Endothelial cell of umbilical vein (primary cell): ENCODE measurements at regions not wholly inside any gene's neighbourhood (a gene's known extent, or its start where the extent isn't known, plus 50 kb on each side); places are given as distances from the start of the nearest gene placed in this dataset.

Source experiments
- BruUV-seq: library from RNA; stranded (reverse); fragments of 400-500 nt; replicated peaks from 2 replicates; lab custom pipeline; 2021; lab: Mats Ljungman, UMichigan
- CTCF ChIA-PET: fragments of 300-600, 350-600 bp; sonication (Branson Sonifier 250); formaldehyde crosslinking; loops from one replicate; lab custom pipeline; 2021; ENCODE audit warnings: antibody characterized with exemption, inconsistent platforms; lab: Charles Lee
- POLR2A ChIA-PET: fragments of 300-600, 350-600 bp; sonication (Branson Sonifier 250); formaldehyde crosslinking; loops from one replicate; lab custom pipeline; 2021; ENCODE audit warnings: antibody characterized with exemption, inconsistent platforms; lab: Charles Lee
- DNase-seq: peaks from one replicate; pipeline ENCODE4 v3.0.0-alpha.2; 2011; ENCODE audit warnings: low read depth, low spot score
- FAIRE-seq: peaks from 2 replicates; lab custom pipeline; 2011; peaks lifted over from hg19 to GRCh38; lab: Jason Lieb, UNC
- H2AFZ ChIP-seq: 2 replicates; pipeline ENCODE4 v1.6.0; 2012; ENCODE audit warnings: low read depth, low read length, control low read depth, inconsistent platforms
- H3K27ac ChIP-seq: 2 replicates; pipeline ENCODE4 v1.5.1; 2011; ENCODE audit warnings: low read depth, mild to moderate bottlenecking, control low read depth, low read length, moderate library complexity; ENCODE audit not compliant: insufficient read depth
- H3K27me3 ChIP-seq, 2 experiments: 2 replicates each; pipeline versions ENCODE4 v1.6.0 to v1.6.1; 2011; ENCODE audit warnings: low read length in 2 of 2, mixed read lengths in 1 of 2; ENCODE audit not compliant: control insufficient read depth in 2 of 2, insufficient read depth in 2 of 2
- H3K36me3 ChIP-seq, 2 experiments: 2 replicates in 1 of 2; 3 replicates in 1 of 2; pipeline ENCODE4 v1.5.1; 2011; ENCODE audit warnings: low read length in 2 of 2, mild to moderate bottlenecking in 1 of 2, moderate library complexity in 1 of 2; ENCODE audit not compliant: control insufficient read depth in 2 of 2, insufficient read depth in 2 of 2; ENCODE audit errors: extremely low read depth in 1 of 2
- H3K4me1 ChIP-seq: 3 replicates; pipeline ENCODE4 v1.5.1; 2011; ENCODE audit warnings: mild to moderate bottlenecking, low read length; ENCODE audit not compliant: control insufficient read depth, insufficient read depth; ENCODE audit errors: extremely low read depth
- H3K4me2 ChIP-seq: 2 replicates; pipeline ENCODE4 v1.6.1; 2011; ENCODE audit warnings: low read length, control low read depth, mixed read lengths; ENCODE audit not compliant: insufficient read depth
- H3K4me3 ChIP-seq, 3 experiments: fragments of 200-600 bp in 1 of 3; sonication (generic), shearing (Covaris generic) in 1 of 3; replicated peaks in 1 of 3; 2 replicates each; pipeline ENCODE4 v1.5.1; 2011 to 2016; ENCODE audit warnings: control low read depth in 3 of 3, low read length in 3 of 3, mild to moderate bottlenecking in 2 of 3, inconsistent platforms in 1 of 3, low read depth in 1 of 3, moderate library complexity in 1 of 3; ENCODE audit not compliant: insufficient read depth in 1 of 3
- H3K79me2 ChIP-seq: 2 replicates; pipeline ENCODE4 v1.6.0; 2012; ENCODE audit warnings: low read length, inconsistent platforms; ENCODE audit not compliant: control insufficient read depth, insufficient read depth
- H3K9ac ChIP-seq: replicated peaks from 2 replicates; pipeline ENCODE3; 2011; ENCODE audit warnings: low read length, control low read depth; ENCODE audit not compliant: insufficient read depth; ENCODE audit errors: extremely low read depth
- H3K9me1 ChIP-seq: replicated peaks from 3 replicates; pipeline ENCODE4 v1.6.0; 2011; ENCODE audit warnings: mild to moderate bottlenecking, low read length; ENCODE audit not compliant: control insufficient read depth, insufficient read depth; ENCODE audit errors: extremely low read depth
- H3K9me3 ChIP-seq: replicated peaks from 2 replicates; pipeline ENCODE4 v1.5.1; 2012; ENCODE audit warnings: low read length, inconsistent platforms; ENCODE audit not compliant: control insufficient read depth, insufficient read depth
- H4K20me1 ChIP-seq: replicated peaks from 2 replicates; pipeline ENCODE3; 2011; ENCODE audit warnings: mild to moderate bottlenecking, low read length; ENCODE audit not compliant: control insufficient read depth, insufficient read depth; ENCODE audit errors: extremely low read depth
- CTCF ChIP-seq, 2 donors: IDR thresholded peaks; 1 replicate in 1 of 2; 2 replicates in 1 of 2; pipeline ENCODE4 v1.5.1; 2011; ENCODE audit warnings: low read length in 2 of 2, mild to moderate bottlenecking in 2 of 2, moderate library complexity in 2 of 2, control low read depth in 1 of 2, inconsistent platforms in 1 of 2, low read depth in 1 of 2; ENCODE audit not compliant: insufficient read depth in 1 of 2; ENCODE audit errors: extremely low read depth in 1 of 2
- EZH2 ChIP-seq: IDR thresholded peaks from 2 replicates; pipeline ENCODE4 v1.6.1; 2012; ENCODE audit warnings: borderline replicate concordance, low read depth, mild to moderate bottlenecking, moderate library complexity, low read length, inconsistent platforms; ENCODE audit not compliant: severe bottlenecking
- FOS ChIP-seq: IDR thresholded peaks from 2 replicates; pipeline ENCODE4 v1.6.1; 2011; ENCODE audit warnings: mild to moderate bottlenecking, low read length, moderate library complexity, borderline replicate concordance; ENCODE audit not compliant: insufficient read depth
- GATA2 ChIP-seq: IDR thresholded peaks from 2 replicates; pipeline ENCODE4 v1.7.0; 2011; ENCODE audit warnings: low read depth, mild to moderate bottlenecking, moderate library complexity, mixed read lengths, low read length; ENCODE audit not compliant: insufficient read length, insufficient read depth
- JUN ChIP-seq: IDR thresholded peaks from 2 replicates; pipeline ENCODE4 v1.6.1; 2011; ENCODE audit warnings: borderline replicate concordance, low read depth; ENCODE audit not compliant: insufficient read length, insufficient read depth
- MAX ChIP-seq: IDR thresholded peaks from 2 replicates; pipeline ENCODE4 v1.6.1; 2011; ENCODE audit not compliant: insufficient read depth, insufficient read length
- MYC ChIP-seq: IDR thresholded peaks from one replicate; pipeline ENCODE4 v1.6.1; 2011; ENCODE audit warnings: mild to moderate bottlenecking, low read depth, low read length
- POLR2A ChIP-seq: IDR thresholded peaks from 2 replicates; pipeline ENCODE4 v1.6.1; 2012; ENCODE audit warnings: low read depth, mild to moderate bottlenecking, control low read depth, low read length
- POLR2AphosphoS5 ChIP-seq: IDR thresholded peaks from 2 replicates; pipeline ENCODE4 v1.6.1; 2012; ENCODE audit warnings: low read depth, mild to moderate bottlenecking, control low read depth, low read length, moderate library complexity; ENCODE audit not compliant: insufficient read depth
- dilution Hi-C: fragments of 300-500 bp; cut with MboI; formaldehyde crosslinking; loops from one replicate; pipeline ENCODE4 v1.15.0; 2019; ENCODE audit warnings: low sequenced_read_pairs; ENCODE audit not compliant: extremely low pct_ligation_motif_present
- intact Hi-C: fragments of 100-400 bp; cut with micrococcal nuclease; formaldehyde crosslinking; loops from one replicate; pipeline ENCODE4 v1.10.0; 2022

- no peak overlapping the region for H3K27ac ChIP-seq
- H3K36me3 ChIP-seq = no peaks in the 10 kb centered on the region
- H3K9ac ChIP-seq = no peak overlapping the region
- TF ChIP-seq JUN (no peak), POLR2AphosphoS5 (no peak), EZH2 (no peak), GATA2 (no peak), POLR2A (no peak), CTCF (IDR thresholded peaks at IDR 0.05; ENCODE audit: extremely low read depth in 1 of 2, insufficient read depth in 1 of 2, low read depth in 1 of 2, low read length in 2 of 2) (no peak), MYC (no peak), MAX (no peak), FOS (no peak)
- H3K4me3 ChIP-seq = no peak overlapping the region
- H3K4me2 ChIP-seq = no peak overlapping the region
- H3K27me3 ChIP-seq = no peaks in the 10 kb centered on the region
- ChIA-PET POLR2A (no interaction called here), CTCF (no interaction called here)
- dilution Hi-C loops (no loop called here), intact Hi-C loops (no loop called here)
- no TSS peak for BruUV-seq
- DNase-seq (no peak), FAIRE-seq (no peak)
- no peak overlapping the region for H2AFZ ChIP-seq
- no peaks in the 10 kb centered on the region for H4K20me1 ChIP-seq
- H3K9me3 ChIP-seq = peaks cover 3% of the 10 kb centered on the region
- H3K9me1 ChIP-seq = no peaks in the 10 kb centered on the region
- no peaks in the 10 kb centered on the region for H3K79me2 ChIP-seq
- no peaks in the 10 kb centered on the region for H3K4me1 ChIP-seq
Observed at GRCh38 chr2:23012499-23012898, 372.5 kb upstream of the KLHL29 start.
